Activated T-cell treated with anti-CD3 and anti-CD28 coated beads, Interleukin-2, amount 50 U/mL, for 72 hours (primary cell): ENCODE measurements at regions not wholly inside any gene's neighbourhood (a gene's known extent, or its start where the extent isn't known, plus 50 kb on each side); places are given as distances from the start of the nearest gene placed in this dataset.

ENCODE experiments used
- ATAC-seq, 2 donors: fragments of 150-1000 bp; cut with Tn5 transposase; replicated peaks in 1 of 2; 2 replicates each; pipeline ENCODE4 v1.10.0; 2021; ENCODE audit warnings: moderate library complexity in 2 of 2, mild to moderate bottlenecking in 1 of 2
- DNase-seq, 2 donors: peaks; one replicate each; pipeline ENCODE4 v3.0.0; 2021 to 2022; ENCODE audit warnings: mixed read lengths in 1 of 2
- H3K27ac Mint-ChIP-seq: one replicate; pipeline ENCODE4 v1.8.0; 2022; ENCODE audit warnings: mild to moderate bottlenecking, moderate library complexity, mixed read lengths
- H3K27me3 Mint-ChIP-seq: one replicate; pipeline ENCODE4 v1.8.0; 2022; ENCODE audit warnings: low read depth, mixed read lengths
- H3K36me3 Mint-ChIP-seq, 2 donors: one replicate each; pipeline ENCODE4 v1.8.0; 2022; ENCODE audit warnings: mixed read lengths in 2 of 2, mild to moderate bottlenecking in 1 of 2; ENCODE audit not compliant: insufficient read depth in 2 of 2
- H3K4me1 Mint-ChIP-seq: one replicate; pipeline ENCODE4 v1.8.0; 2022; ENCODE audit warnings: low read depth, mixed read lengths
- H3K4me3 Mint-ChIP-seq, 2 donors: one replicate each; pipeline ENCODE4 v1.8.0; 2022; ENCODE audit warnings: mild to moderate bottlenecking in 2 of 2, mixed read lengths in 2 of 2, moderate library complexity in 2 of 2
- H3K9me3 Mint-ChIP-seq, 2 donors: one replicate each; pipeline ENCODE4 v1.8.0; 2022; ENCODE audit warnings: mixed read lengths in 2 of 2

GRCh38 chr10:123463181-123463580 lies 203.0 kb upstream of the GPR26 start:
- no peak for DNase-seq
- ATAC-seq: no peak
- no peaks in the 10 kb centered on the region for H3K36me3 Mint-ChIP-seq
- H3K9me3 Mint-ChIP-seq: no peaks in the 10 kb centered on the region
- no peaks in the 10 kb centered on the region for H3K4me1 Mint-ChIP-seq
- H3K4me3 Mint-ChIP-seq: no peak overlapping the region
- no peak overlapping the region for H3K27ac Mint-ChIP-seq
- peaks cover 17% of the 10 kb centered on the region for H3K27me3 Mint-ChIP-seq

- Mint-ChIP-seq H3K9me3 (no peaks in the 10 kb centered on the region), H3K27ac (no peak overlapping the region), H3K27me3 (peaks cover 12% of the 10 kb centered on the region), H3K36me3 (no peaks in the 10 kb centered on the region), H3K4me3 (no peak overlapping the region), H3K4me1 (no peaks in the 10 kb centered on the region)
- no peak for DNase-seq
- ATAC-seq: no peak
These were observed 202.5 kb upstream of the GPR26 start for GRCh38 chr10:123463698-123464097.

- Mint-ChIP-seq H3K4me3 (no peak overlapping the region), H3K36me3 (no peaks in the 10 kb centered on the region), H3K9me3 (no peaks in the 10 kb centered on the region), H3K27ac (no peak overlapping the region), H3K4me1 (no peaks in the 10 kb centered on the region), H3K27me3 (peaks cover 5% of the 10 kb centered on the region)
- DNase-seq (no peak), ATAC-seq (no peak)
These were observed 201.5 kb upstream of the GPR26 start for GRCh38 chr10:123464430-123465323.

GRCh38 chr10:123470336-123470921 lies 195.7 kb upstream of the GPR26 start:
- Mint-ChIP-seq H3K36me3 (no peaks in the 10 kb centered on the region), H3K4me3 (no peak overlapping the region), H3K27ac (no peak overlapping the region), H3K9me3 (no peaks in the 10 kb centered on the region), H3K4me1 (no peaks in the 10 kb centered on the region), H3K27me3 (peaks cover 6% of the 10 kb centered on the region)
- DNase-seq: no peak
- no peak for ATAC-seq

- DNase-seq (no peak), ATAC-seq (no peak)
- Mint-ChIP-seq H3K4me3 (no peak overlapping the region), H3K9me3 (no peaks in the 10 kb centered on the region), H3K27ac (no peak overlapping the region), H3K4me1 (no peaks in the 10 kb centered on the region), H3K27me3 (peaks cover 6% of the 10 kb centered on the region), H3K36me3 (no peaks in the 10 kb centered on the region)
These were observed 194.3 kb upstream of the GPR26 start for GRCh38 chr10:123471811-123472210.

GRCh38 chr10:123472606-123473005 lies 193.5 kb upstream of the GPR26 start:
- no peak for ATAC-seq
- H3K27ac Mint-ChIP-seq: no peak overlapping the region

GRCh38 chr10:123474700-123475099 lies 191.5 kb upstream of the GPR26 start:
- Mint-ChIP-seq H3K4me3 (no peak overlapping the region), H3K36me3 (no peaks in the 10 kb centered on the region), H3K9me3 (no peaks in the 10 kb centered on the region), H3K27me3 (peaks cover 15% of the 10 kb centered on the region), H3K4me1 (no peaks in the 10 kb centered on the region), H3K27ac (no peak overlapping the region)
- no peak for DNase-seq
- no peak for ATAC-seq

More at GRCh38 chr10:123472606-123473005, 193.5 kb upstream of the GPR26 start:
- no peaks in the 10 kb centered on the region for H3K36me3 Mint-ChIP-seq
- H3K9me3 Mint-ChIP-seq: no peaks in the 10 kb centered on the region
- no peaks in the 10 kb centered on the region for H3K4me1 Mint-ChIP-seq
- peaks cover 6% of the 10 kb centered on the region for H3K27me3 Mint-ChIP-seq
- no peak overlapping the region for H3K4me3 Mint-ChIP-seq
- no peak for DNase-seq

GRCh38 chr10:123475466-123475865 lies 190.7 kb upstream of the GPR26 start:
- DNase-seq: no peak
- Mint-ChIP-seq H3K27me3 (peaks cover 21% of the 10 kb centered on the region), H3K4me3 (no peak overlapping the region), H3K4me1 (peaks cover 2% of the 10 kb centered on the region), H3K9me3 (no peaks in the 10 kb centered on the region), H3K36me3 (no peaks in the 10 kb centered on the region), H3K27ac (no peak overlapping the region)
- no peak for ATAC-seq

- H3K4me3 Mint-ChIP-seq: no peak overlapping the region
- ATAC-seq: no peak
- H3K27ac Mint-ChIP-seq: no peak overlapping the region
- H3K27me3 Mint-ChIP-seq: peaks cover 25% of the 10 kb centered on the region
- peaks cover 4% of the 10 kb centered on the region for H3K4me1 Mint-ChIP-seq
- no peaks in the 10 kb centered on the region for H3K9me3 Mint-ChIP-seq
- H3K36me3 Mint-ChIP-seq: no peaks in the 10 kb centered on the region
- no peak for DNase-seq
These were observed 188.0 kb upstream of the GPR26 start for GRCh38 chr10:123478116-123478515.

- ATAC-seq (no peak), DNase-seq (no peak)
- Mint-ChIP-seq H3K27ac (no peak overlapping the region), H3K36me3 (no peaks in the 10 kb centered on the region), H3K4me1 (peaks cover 4% of the 10 kb centered on the region), H3K4me3 (no peak overlapping the region), H3K9me3 (no peaks in the 10 kb centered on the region), H3K27me3 (peaks cover 19% of the 10 kb centered on the region)
These were observed 186.5 kb upstream of the GPR26 start for GRCh38 chr10:123479640-123480039.

GRCh38 chr10:123480344-123480743 lies 185.8 kb upstream of the GPR26 start:
- H3K36me3 Mint-ChIP-seq: no peaks in the 10 kb centered on the region
- H3K27me3 Mint-ChIP-seq: peaks cover 19% of the 10 kb centered on the region
- H3K4me1 Mint-ChIP-seq: peaks cover 4% of the 10 kb centered on the region
- H3K4me3 Mint-ChIP-seq: no peak overlapping the region
- no peaks in the 10 kb centered on the region for H3K9me3 Mint-ChIP-seq
- H3K27ac Mint-ChIP-seq: no peak overlapping the region
- ATAC-seq (no peak), DNase-seq (no peak)

GRCh38 chr10:123480845-123481244 lies 185.3 kb upstream of the GPR26 start:
- ATAC-seq (no peak), DNase-seq (no peak)
- no peak overlapping the region for H3K4me3 Mint-ChIP-seq
- H3K27me3 Mint-ChIP-seq: peaks cover 19% of the 10 kb centered on the region
- no peaks in the 10 kb centered on the region for H3K36me3 Mint-ChIP-seq
- no peaks in the 10 kb centered on the region for H3K9me3 Mint-ChIP-seq
- no peak overlapping the region for H3K27ac Mint-ChIP-seq
- H3K4me1 Mint-ChIP-seq: peaks cover 4% of the 10 kb centered on the region

- Mint-ChIP-seq H3K36me3 (no peaks in the 10 kb centered on the region), H3K4me3 (no peak overlapping the region), H3K9me3 (peaks cover 0 to 1% of the 10 kb centered on the region in 2 donors), H3K4me1 (peaks cover 4% of the 10 kb centered on the region), H3K27ac (no peak overlapping the region), H3K27me3 (peaks cover 24% of the 10 kb centered on the region)
- no peak for ATAC-seq
- no peak for DNase-seq
These were observed 181.4 kb upstream of the GPR26 start for GRCh38 chr10:123484722-123485121.
